GM21737 (cell line): ENCODE measurements at regions not wholly inside any gene's neighbourhood (a gene's known extent, or its start where the extent isn't known, plus 50 kb on each side); places are given as distances from the start of the nearest gene placed in this dataset.
"Not testable (repeated sequence)": the region's sequence is repeated elsewhere in the genome, so short reads cannot be mapped to it uniquely, and the experiment has no call there.

ENCODE experiments used
- ATAC-seq: cut with Tn5 transposase; IDR thresholded peaks from one replicate; pipeline ENCODE4 v1.9.1; 2021; ENCODE audit warnings: mild to moderate bottlenecking, moderate library complexity; ENCODE audit not compliant: unreplicated experiment

GRCh38 chr4:104330125-104330905, 164.4 kb downstream of the CXXC4 start:
- ATAC-seq = no peak

DNA sequence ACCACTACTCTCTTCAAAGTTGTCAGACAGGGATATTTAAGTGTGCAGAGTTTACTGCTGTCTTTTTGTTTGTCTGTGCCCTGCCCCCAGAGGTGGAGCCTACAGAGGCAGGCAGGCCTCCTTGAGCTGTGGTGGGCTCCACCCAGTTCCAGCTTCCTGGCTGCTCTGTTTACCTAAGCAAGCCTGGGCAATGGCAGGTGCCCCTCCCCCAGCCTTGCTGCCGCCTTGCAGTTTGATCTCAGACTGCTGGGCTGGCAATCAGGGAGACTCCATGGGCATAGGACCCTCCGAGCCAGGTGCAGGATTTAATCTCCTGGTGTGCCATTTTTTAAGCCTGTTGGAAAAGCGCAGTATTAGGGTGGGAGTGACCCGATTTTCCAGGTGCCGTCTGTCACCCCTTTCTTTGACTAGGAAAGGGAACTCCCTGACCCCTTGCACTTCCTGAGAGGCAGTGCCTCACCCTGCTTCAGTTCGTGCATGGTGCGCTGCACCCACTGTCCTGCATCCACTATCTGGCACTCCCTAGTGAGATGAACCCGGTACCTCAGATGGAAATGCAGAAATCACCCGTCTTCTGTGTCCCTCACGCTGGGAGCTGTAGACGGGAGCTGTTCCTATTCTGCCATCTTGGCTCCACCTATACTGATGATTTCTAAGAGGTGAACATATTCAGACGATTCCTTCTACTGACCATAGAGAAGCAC, 167.6 kb downstream of the CXXC4 start:
- ATAC-seq = not testable (repeated sequence)

- ATAC-seq = no peak
Measured at GRCh38 chr4:104302731-104303130, 192.0 kb downstream of the CXXC4 start.

DNA sequence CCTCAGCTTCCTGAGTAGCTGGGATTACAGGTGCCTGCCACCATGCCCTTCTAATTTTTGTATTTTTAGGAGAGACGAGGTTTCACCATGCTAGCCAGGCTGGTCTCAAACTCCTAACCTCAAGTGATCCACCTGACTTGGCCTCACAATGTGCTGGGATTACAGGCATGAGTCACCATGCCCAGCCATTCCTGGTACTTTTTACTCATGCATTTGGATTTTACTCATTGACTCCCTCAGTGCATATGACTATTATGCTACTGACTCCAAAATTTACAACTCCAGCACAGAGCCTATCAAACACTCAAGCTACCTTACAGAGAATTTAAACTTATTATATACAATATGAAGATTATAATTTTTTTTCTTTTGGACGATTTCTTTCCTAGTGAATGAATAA, 199.9 kb downstream of the CXXC4 start:
- ATAC-seq = no peak

GRCh38 chr4:104286867-104287266, 207.8 kb downstream of the CXXC4 start:
- no peak for ATAC-seq

- no peak for ATAC-seq
Measured at GRCh38 chr4:104283303-104283702, 211.4 kb downstream of the CXXC4 start.

DNA sequence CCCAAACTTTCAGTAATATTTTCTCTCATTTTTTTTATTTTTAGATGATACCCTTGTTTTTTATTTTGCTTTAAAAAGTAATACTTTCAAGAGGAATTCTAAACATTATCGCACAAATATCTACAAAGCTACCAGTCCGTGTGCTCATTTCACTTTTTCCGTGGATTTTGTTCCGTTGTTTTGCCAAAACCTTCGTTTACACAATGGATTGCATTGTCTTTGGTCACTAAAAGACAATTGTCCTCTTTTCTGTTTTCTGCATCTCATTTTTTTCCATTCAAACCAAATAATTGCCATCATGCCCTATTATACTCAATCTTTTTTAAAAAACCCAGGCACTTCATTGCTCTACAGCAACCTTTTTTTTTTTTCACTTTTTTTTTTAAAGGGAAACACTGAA, 214.9 kb downstream of the CXXC4 start:
- no peak for ATAC-seq

- no peak for ATAC-seq
Measured at GRCh38 chr4:104272966-104273365, 221.7 kb downstream of the CXXC4 start.

DNA sequence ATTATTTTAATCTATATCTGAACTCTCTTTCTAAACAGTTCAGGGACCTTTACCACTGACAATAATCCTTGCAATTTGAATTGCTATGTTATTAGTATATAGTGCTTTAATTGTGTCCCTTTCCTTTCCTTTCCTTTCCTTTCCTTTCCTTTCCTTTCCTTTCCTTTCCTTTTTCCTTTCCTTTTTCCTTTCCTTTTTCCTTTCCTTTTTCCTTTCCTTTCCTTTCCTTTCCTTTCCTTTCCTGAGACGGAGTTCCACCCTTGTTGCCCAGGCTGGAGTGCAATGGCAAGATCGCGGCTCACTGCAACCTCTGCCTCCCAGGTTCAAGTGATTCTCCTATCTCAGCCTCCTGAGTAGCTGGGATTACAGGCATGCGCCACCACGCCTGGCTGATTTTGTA, 225.1 kb downstream of the CXXC4 start:
- not testable (repeated sequence) for ATAC-seq

GRCh38 chr4:104263100-104263499, 231.6 kb downstream of the CXXC4 start:
- no peak for ATAC-seq

GRCh38 chr4:104262678-104263077, 232.0 kb downstream of the CXXC4 start:
- ATAC-seq = no peak

DNA sequence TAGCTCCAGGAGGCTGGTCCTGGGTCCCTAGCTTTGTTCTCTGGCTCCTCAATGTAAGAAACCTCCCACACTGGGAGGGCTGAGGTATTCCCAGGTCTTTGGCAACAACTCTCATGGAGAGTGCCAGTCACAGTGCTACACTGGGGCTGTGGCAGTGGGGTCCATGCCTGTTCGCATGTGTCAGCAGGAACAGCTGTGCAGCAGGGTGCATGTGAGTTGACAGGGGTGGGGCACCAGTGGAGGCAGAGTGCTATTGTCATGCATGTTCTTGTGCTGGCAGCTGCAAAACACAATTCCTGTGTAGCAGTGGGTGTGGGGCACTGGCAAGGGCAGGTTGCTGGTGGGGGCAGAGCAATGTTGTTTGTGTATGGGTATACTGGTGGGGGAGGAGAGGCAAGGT, 246.0 kb downstream of the CXXC4 start:
- ATAC-seq = no peak

GRCh38 chr4:104235967-104236366, 258.7 kb downstream of the CXXC4 start:
- no peak for ATAC-seq

- no peak for ATAC-seq
Measured at GRCh38 chr4:104217526-104217925, 277.2 kb downstream of the CXXC4 start.

- no peak for ATAC-seq
Measured at GRCh38 chr4:104211657-104212056, 283.0 kb downstream of the CXXC4 start.

DNA sequence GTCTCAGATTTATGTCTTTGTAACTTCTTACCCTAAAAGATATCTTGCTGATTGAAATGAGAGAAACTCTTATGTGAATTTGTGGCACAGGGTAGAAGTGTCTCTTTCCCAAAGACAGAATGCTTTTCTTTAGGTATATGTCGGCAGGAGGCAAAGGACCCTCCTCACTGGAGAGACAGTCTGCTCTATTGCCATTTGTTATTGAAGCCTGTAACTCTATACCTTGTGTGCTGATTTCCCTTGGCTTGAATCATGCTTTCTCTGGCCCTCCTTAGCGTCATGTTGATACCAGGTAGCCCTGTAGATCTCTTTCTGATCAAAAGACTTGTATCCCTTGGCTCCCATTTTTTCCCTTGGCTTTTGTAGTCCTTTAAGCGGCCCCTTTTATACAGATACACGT, 284.3 kb downstream of the CXXC4 start:
- ATAC-seq = no peak

DNA sequence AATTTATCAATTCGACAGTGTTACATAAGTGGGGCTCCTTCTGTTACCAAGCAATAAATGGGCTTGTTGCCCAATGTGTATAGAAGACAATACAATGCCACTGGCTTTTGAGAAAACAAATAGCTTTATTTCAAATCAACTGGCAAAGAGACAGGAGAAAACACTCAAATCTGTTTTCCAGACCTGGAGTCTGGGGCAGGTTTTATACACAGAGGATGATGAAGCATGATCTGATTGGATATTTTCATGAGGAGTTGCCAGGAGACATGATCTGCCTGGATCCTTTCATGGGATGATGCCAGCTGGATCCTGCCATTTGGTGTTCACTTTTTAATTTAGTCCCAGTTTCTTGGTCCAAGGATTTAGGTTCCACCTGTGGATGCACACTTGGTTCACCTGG, 287.9 kb downstream of the CXXC4 start:
- ATAC-seq = no peak

GRCh38 chr4:104205116-104205515, 289.6 kb downstream of the CXXC4 start:
- no peak for ATAC-seq

- ATAC-seq = no peak
Measured at GRCh38 chr4:104188301-104188700, 306.4 kb downstream of the CXXC4 start.

DNA sequence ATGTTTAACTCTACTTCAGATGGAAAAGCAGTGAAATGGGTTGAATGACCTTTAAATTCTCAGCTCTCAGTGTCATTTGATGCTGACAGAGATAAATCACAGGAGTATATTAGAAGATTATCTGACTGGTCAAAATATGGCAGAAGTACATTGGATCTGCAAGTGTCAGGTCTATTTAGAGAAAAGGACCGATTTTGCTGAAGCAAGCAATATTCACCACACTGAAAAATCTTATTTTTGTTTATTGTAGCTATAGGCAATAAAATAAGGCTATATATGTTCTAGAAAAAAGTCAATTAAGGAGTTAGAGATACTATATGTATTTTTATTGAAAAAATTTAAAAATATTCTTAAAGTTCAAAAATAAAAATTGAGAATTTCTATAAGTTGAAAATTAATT, 325.3 kb downstream of the CXXC4 start:
- no peak for ATAC-seq

DNA sequence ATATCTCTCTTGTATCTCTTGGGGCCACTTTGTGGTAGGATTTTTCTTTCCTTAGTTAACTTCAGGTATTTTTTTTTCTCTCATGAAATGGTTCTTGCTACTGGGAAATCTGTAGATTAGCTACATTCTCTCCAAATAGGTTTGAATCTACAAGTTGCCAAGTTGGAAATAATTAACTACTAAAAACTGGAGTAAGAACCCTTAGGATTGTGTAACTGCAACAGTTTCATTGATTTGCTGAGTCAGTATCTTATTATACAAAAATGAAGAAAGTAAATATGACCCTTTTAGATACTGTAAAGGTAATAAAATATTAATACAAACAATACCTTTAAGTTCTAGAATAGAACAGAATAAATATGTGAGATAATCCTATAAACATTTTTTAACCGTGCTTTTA, 327.9 kb downstream of the CXXC4 start:
- ATAC-seq = no peak

DNA sequence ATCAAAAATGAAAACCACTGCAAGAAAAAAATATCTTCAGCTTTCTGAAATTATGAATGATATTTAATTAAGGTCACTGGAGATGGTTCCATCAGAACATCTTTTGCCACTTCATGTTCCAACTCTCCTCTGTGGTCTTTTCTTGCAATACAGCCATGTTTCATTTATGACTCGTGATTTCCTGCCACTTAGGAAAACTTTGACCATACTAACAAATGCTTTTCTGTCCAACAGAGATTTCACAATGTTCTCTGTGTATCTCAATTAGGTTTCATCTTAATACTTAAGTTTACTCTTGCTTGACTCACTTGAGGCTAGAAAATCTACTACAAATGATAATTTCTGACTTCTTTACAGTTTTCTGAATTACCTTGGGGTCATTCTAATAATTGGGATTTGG, 330.9 kb downstream of the CXXC4 start:
- ATAC-seq = no peak

- ATAC-seq = no peak
Measured at GRCh38 chr4:104146048-104146447, 348.6 kb downstream of the CXXC4 start.
